NOMO-1 (cell line): ENCODE measurements at regions not wholly inside any gene's neighbourhood (a gene's known extent, or its start where the extent isn't known, plus 50 kb on each side); places are given as distances from the start of the nearest gene placed in this dataset.

Experiments used
- DNase-seq, 2 experiments: peaks; one replicate each; lab custom pipeline; 2025; ENCODE audit not compliant: unreplicated experiment in 2 of 2; lab: John Stamatoyannopoulos, UW

GRCh38 chr11:8794126-8794525 is 111.5 kb downstream of the RPL27A start:
- DNase-seq: no peak

DNA sequence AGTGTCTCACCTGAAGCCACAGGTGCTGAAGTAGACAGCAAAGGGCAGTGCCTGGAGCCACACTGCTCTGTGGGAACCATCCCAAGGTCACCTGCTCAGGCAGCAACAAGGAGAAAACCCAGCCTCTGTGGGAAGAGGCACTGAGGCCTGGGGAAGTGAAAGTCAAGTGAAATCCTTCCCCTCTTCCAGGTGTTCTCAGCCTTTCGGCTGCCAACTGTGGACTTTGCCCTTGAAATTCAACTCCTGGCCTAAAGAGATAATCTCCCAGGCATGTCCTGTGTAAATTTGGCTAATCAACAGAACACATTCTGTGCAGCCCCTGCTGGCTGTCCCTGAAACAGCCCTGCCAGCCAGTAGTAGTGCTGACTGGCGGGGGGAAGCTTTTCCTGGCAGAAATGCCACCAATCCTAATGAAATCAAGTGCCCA is 112.1 kb downstream of the RPL27A start:
- DNase-seq: peak; percentile 14 to 21

DNA sequence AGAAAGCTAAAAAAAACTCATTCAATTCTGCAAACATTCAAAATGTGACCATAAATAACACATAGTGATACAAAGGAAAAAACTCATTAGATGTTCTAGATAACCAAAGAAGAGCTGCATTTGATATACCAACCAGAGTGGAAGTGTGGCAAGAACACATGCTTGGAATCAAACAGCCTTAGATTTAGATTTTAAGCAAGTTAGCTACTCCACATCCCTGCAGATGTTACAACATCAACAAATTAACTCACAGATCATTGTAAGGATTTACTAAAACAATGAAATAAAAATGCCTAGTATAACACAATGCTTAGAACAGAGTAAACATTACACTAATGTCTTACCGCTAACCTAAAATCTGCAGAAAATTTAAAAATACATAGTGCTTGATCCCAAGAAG is 114.0 kb upstream of the AKIP1 start:
- DNase-seq: no peak

GRCh38 chr11:8799273-8799672 is 111.7 kb upstream of the AKIP1 start:
- DNase-seq: no peak

GRCh38 chr11:8800520-8801110 is 110.4 kb upstream of the AKIP1 start:
- no peak for DNase-seq

DNA sequence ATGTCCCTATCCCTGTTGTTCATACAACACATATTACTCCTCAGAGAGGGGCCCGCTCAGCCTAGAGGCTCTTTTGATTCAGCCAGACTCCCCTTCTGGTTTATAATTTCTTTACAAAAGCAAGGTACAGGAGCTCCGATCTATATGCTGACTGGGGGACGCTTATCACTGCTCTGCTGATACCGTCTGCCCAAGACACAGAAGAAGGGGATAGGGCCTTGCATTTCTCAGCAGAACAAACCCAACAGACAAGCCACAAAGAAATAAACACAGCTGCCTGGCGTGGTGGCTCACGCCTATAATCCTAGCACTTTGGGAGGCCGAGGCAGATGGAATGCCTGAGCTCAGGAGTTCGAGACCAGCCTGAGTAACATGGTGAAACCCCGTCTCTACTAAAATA is 109.9 kb upstream of the AKIP1 start:
- DNase-seq: no peak

GRCh38 chr11:8802251-8802650 is 108.7 kb upstream of the AKIP1 start:
- no peak for DNase-seq

DNA sequence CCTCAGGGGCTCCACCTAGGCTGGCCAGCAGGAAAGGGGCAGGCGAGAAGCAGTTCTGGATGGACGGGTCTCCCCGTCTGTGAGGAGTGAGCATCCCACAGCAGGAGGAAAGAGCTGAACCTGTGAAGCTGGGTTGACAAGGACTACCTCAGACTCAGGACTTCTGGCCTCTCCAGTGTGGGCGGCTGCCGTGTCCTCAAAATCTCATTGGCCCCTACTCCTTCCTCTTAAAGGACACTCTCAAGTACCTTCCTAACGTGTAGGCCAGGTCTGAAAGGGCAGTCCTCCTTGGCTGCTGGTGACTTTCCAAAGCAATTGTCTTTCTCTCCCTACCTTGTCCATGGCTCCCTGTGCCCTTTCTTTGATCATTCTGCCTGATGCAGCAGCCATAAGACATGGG is 107.0 kb upstream of the AKIP1 start:
- DNase-seq: no peak

DNA sequence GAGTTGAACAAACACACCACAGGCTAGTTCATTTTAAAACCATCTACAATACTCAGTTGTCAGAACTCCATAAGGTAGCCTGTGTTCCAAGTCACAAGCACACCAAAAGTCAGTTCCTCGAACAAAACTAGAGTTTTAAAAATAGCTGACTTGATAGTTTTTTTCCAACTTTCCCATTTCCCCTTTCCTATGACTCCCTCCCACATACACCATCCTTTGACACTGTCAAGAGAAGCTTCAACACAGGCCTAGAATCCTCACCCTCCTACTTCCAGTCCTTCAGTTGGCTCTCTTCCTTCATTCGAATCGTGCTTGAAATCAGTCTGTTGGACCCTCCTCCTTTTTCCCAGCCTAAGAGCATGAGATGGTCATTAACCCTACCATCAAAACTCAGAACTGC is 105.7 kb upstream of the AKIP1 start:
- DNase-seq: no peak

GRCh38 chr11:8806974-8807373 is 104.0 kb upstream of the AKIP1 start:
- DNase-seq: no peak

DNA sequence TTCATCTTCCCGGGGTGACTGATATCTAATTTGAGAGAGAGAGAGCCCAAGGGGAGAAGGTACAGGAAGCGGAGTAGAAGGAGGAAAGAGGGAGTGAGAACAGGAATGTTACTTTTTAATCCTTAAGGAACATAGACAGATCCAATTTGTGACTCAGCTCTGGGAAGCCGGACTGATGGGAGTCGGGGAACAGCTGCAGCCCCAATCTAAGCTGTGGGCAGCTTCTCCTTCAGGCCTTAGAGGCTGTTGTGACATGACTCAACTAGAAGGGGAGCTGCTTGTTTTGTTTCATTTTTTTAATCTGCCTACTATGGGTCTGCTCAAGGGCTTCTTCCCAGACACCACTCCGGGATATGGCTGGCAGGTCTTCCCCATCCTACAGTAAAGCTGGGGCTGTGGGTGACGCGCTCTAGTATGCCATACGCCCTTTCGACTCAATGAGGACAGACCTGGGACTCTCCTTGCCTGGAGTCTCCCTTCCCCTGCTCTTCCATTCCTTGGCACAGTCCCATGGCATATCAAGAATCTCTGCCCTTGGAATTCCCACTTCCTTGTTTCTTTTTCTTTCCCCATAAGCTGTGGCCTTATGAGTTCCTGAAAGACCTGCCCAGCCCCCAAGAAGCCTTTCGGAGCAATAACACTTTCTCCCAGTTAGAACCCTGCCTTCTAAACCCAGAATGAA is 103.3 kb upstream of the AKIP1 start:
- no peak for DNase-seq

GRCh38 chr11:8808226-8808585 is 102.8 kb upstream of the AKIP1 start:
- DNase-seq: no peak

- DNase-seq: no peak
These were observed 101.6 kb upstream of the AKIP1 start for GRCh38 chr11:8809241-8809938.

DNA sequence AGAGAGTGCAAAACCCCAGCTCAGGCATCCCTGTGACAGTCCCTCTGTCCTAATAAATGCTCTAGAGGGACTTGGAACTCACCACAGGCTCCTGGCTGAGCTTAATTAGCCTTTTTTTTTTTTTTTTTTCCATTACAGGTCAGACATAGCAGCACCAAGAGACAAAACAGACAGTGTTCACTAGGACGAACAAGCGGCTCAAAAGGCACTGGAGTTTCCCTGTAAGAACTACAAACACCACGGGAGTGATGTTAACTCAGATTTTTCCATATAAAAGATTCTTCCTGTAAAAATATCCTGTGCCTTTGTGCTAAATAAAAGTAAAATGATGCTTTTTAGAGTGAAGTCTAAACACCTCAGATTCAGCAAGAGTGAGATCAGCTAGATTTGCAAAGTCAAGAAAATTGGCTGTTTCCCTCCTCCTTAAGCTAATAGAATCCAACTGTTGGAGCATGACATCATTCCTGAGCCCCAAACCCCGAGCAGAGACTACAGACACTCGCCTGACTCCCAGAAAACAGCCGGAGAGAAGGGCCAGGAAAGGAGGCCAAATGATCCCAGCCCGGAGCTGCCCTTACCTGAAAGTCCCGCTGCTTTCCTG is 101.0 kb upstream of the AKIP1 start:
- DNase-seq: no peak

DNA sequence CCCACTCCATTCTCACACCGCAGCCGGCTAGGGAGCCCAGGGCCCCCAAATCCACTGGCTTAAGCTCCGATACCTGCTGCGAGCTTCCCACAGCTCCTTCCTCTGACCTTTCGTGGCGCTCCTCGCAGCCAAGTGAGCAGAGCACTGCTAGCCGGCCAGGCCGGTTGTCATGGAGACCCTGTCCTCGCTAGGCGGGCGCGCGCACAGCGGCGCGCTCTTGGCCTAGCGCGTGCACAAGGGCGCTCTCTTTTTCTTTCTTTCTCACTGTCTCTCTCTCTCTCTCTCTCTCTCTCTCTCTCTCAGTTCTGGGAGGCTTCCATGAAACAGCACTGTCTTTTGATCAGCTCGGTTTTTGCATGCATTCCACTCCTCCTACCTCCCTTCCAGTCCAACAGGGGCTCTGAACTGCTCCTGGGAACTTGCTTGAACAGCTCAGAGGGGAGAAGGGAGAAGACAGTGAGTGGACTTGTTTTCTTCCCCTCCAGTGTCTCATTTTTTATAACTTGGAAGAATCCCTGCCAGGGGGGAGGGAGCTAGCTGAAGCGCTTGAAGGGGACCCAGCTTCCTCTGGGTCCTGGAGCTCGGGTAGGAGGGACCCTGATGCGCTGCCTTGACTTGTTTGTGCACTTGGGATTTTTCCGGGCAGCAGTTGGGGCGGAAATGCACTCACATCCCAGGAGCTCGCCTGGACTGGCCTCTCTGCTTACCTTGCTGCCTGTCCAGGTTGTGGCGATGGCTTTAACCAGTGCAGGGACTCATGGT is 100.3 kb upstream of the AKIP1 start:
- DNase-seq: no peak

GRCh38 chr11:8811571-8811970 is 99.4 kb upstream of the AKIP1 start:
- no peak for DNase-seq

GRCh38 chr11:8812438-8812837 is 98.6 kb upstream of the AKIP1 start:
- peak; percentile 48 to 55 for DNase-seq

DNA sequence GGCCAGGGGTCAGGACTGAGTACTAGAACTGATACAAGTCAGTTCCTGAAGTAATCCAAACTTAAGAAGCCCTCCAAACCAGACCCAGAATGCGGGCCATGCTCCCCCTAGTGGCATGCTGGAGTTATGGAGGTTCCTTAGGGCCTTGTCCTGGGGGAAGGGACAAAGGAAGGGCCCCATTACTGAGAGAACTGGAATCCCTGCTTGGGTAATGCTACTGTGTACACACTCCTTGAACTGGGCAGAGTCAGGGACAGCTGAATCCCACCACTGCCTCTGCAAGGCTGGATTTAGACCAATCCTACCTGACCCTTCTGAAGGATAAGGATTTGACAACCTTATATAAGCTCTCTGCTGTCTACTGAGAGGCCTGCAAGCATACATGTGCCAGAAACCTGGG is 97.3 kb upstream of the AKIP1 start:
- DNase-seq: peak; percentile 64 to 68

DNA sequence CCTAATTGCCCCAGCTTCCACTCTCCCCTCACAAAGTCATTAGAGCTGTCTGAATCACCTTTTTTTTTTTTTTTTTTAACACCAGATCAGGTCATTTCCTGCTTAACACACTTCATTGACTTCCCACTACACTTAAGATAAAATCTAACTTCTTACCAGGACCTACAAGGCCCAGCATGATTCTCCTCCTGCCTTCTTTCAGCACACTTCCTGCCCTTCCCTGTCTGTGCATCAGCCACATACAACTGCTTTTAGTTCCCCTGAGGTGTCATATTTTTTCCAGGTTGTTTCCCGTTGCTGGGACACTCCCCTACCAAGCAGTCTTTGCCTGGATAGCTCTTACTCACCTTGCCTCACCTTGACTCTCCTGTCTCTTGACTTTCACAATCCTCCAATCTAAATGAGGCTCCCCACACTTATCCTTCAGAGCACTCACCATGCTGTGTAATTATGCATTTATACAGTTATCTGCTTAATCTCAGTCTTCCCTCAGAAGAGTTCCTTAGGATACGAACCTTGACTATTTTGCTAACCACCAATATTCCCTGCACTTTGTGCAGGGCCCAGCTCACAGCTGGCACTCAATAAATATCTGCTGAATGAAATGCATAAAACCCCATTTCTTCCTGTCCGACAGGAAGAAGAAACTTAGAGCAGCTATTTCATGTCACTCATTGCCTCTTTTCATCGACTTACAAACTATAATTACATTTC is 96.6 kb upstream of the AKIP1 start:
- DNase-seq: no peak

- no peak for DNase-seq
These were observed 96.1 kb upstream of the AKIP1 start for GRCh38 chr11:8814923-8815240.

GRCh38 chr11:8818421-8818820 is 92.6 kb upstream of the AKIP1 start:
- no peak for DNase-seq
